22Rv1 (cell line): ENCODE measurements at regions not wholly inside any gene's neighbourhood (a gene's known extent, or its start where the extent isn't known, plus 50 kb on each side); places are given as distances from the start of the nearest gene placed in this dataset.

ENCODE experiments used
- H3K27ac ChIP-seq: fragments of 450-650 bp; 2 replicates; pipeline ENCODE4 v1.5.1; 2017
- CTCF ChIP-seq: fragments of 450-650 bp; IDR thresholded peaks from 2 replicates; pipeline ENCODE4 v1.5.1; 2017; ENCODE audit warnings: mild to moderate bottlenecking
- ZFX ChIP-seq: fragments of 450-650 bp; IDR thresholded peaks from 2 replicates; pipeline ENCODE4 v1.6.1; 2017; ENCODE audit warnings: antibody characterized with exemption, borderline replicate concordance

- TF ChIP-seq CTCF (no peak), ZFX (no peak)
- H3K27ac ChIP-seq = no peak overlapping the region
Measured at GRCh38 chr16:5635331-5635730, 537.7 kb upstream of the EEF2KMT start.

- H3K27ac ChIP-seq = no peak overlapping the region
- TF ChIP-seq CTCF (no peak), ZFX (no peak)
Measured at GRCh38 chr16:5634666-5635180, 537.1 kb upstream of the EEF2KMT start.

GRCh38 chr16:5633845-5634440 is 536.3 kb upstream of the EEF2KMT start:
- no peak overlapping the region for H3K27ac ChIP-seq
- no peak for TF ChIP-seq ZFX
- TF ChIP-seq CTCF = peak; percentile 83

GRCh38 chr16:5622234-5622884 is 524.8 kb upstream of the EEF2KMT start:
- H3K27ac ChIP-seq = no peak overlapping the region
- TF ChIP-seq ZFX = no peak
- no peak for TF ChIP-seq CTCF

GRCh38 chr16:5621826-5622225 is 524.2 kb upstream of the EEF2KMT start:
- no peak for TF ChIP-seq CTCF
- no peak for TF ChIP-seq ZFX

GRCh38 chr16:5619304-5619703 is 521.7 kb upstream of the EEF2KMT start:
- TF ChIP-seq CTCF (no peak), ZFX (no peak)

More at GRCh38 chr16:5621826-5622225, 524.2 kb upstream of the EEF2KMT start:
- no peak overlapping the region for H3K27ac ChIP-seq

GRCh38 chr16:5616841-5617240 is 519.2 kb upstream of the EEF2KMT start:
- TF ChIP-seq CTCF (no peak), ZFX (no peak)

More at GRCh38 chr16:5619304-5619703, 521.7 kb upstream of the EEF2KMT start:
- H3K27ac ChIP-seq = no peak overlapping the region

More at GRCh38 chr16:5616841-5617240, 519.2 kb upstream of the EEF2KMT start:
- H3K27ac ChIP-seq = no peak overlapping the region
